ENCODE measurements at regions not wholly inside any gene's neighbourhood (a gene's known extent, or its start where the extent isn't known, plus 50 kb on each side); places are given as distances from the start of the nearest gene placed in this dataset.

DNA sequence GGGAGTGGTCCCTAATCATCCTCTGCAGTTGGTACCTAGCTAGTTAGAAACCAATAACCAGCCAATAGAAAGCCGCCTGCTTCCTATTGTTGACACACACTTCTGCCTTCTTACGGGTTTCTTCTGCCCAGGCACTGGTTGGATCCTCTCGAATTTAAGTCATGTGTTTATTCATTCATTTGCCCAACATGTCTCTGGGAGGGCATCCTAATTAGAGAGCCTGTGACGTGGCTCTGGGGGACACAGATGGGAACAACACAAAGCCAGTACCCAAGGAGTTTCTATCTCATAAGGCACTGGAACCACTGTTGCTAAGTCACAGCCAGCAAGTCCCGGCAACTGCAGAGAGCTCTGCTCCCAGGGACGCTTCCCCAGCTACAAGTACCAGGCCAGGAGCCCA is 300.7 kb upstream of the TNRC6C start:
- FAIRE-seq (no peak), DNase-seq (ENCODE audit: low spot score) (no peak), ATAC-seq (no peak)
- Histone ChIP-seq H3K36me3 (replicated peaks in 1 of 2; ENCODE audit: control insufficient read depth in 1 of 2, insufficient read depth in 2 of 2, low read length in 2 of 2) (no peaks in the 10 kb centered on the region), H3K27me3 (ENCODE audit: control insufficient read depth in 1 of 2, insufficient read depth in 2 of 2, low read length in 2 of 2) (peaks cover 14 to 67% of the 10 kb centered on the region in 2 experiments), H2AFZ (ENCODE audit: low read length) (no peak overlapping the region), H3K4me1 (ENCODE audit: insufficient read depth, low read length) (no peaks in the 10 kb centered on the region), H3K79me2 (ENCODE audit: insufficient read depth, low read length) (no peaks in the 10 kb centered on the region), H3K9ac (ENCODE audit: insufficient read depth, low read depth, low read length) (no peak overlapping the region), H3K4me2 (ENCODE audit: low read depth, low read length) (no peak overlapping the region), H3K4me3 (replicated peaks in 1 of 3; ENCODE audit: insufficient read depth in 1 of 3, low read depth in 2 of 3, low read length in 3 of 3) (no peak overlapping the region), H3K9me3 (ENCODE audit: low read length) (no peaks in the 10 kb centered on the region), H3K27ac (ENCODE audit: extremely low read length, insufficient read depth, low read length) (no peak overlapping the region), H4K20me1 (ENCODE audit: insufficient read depth, low read length) (no peaks in the 10 kb centered on the region)
- in situ Hi-C loops (cut with HindIII; ENCODE audit: extremely low pct_ligation_motif_present, low pct_unique_long_range_greater_than_20kb) (no loop called here), intact Hi-C loops (cut with micrococcal nuclease; ENCODE audit: unreplicated experiment) (no loop called here)
- ChIA-PET POLR2A (no interaction called here), CTCF (ENCODE audit: low intra/inter-chr PET ratio, low total read pairs) (no interaction called here)
- 1% methylated on average over 6 of the region's 6 CpGs for WGBS (ENCODE audit: low lambda C conversion rate)
- TF ChIP-seq ATAD3A (CRISPR knock-in tag; IDR thresholded peaks at IDR 0.05): no peak
- no peak for TF ChIP-seq ZNF24 (IDR thresholded peaks at IDR 0.05)
- TF ChIP-seq, protein P1, sequence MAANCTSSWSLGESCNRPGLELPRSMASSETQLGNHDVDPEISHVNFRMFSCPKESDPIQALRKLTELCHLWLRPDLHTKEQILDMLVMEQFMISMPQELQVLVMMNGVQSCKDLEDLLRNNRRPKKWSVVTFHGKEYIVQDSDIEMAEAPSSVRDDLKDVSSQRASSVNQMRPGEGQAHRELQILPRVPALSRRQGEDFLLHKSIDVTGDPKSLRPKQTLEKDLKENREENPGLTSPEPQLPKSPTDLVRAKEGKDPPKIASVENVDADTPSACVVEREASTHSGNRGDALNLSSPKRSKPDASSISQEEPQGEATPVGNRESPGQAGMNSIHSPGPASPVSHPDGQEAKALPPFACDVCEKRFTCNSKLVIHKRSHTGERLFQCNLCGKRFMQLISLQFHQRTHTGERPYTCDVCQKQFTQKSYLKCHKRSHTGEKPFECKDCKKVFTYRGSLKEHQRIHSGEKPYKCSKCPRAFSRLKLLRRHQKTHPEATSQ (CRISPR knock-in tag; IDR thresholded peaks at IDR 0.05; ENCODE audit: borderline replicate concordance): no peak
- TF ChIP-seq ZNF780A (CRISPR knock-in tag; IDR thresholded peaks at IDR 0.05): no peak
- no peak for TF ChIP-seq SAFB2 (CRISPR knock-in tag; IDR thresholded peaks at IDR 0.05; ENCODE audit: borderline replicate concordance, low read depth)
- no peak for TF ChIP-seq PCBP2 (optimal IDR thresholded peaks at IDR 0.05; ENCODE audit: low read depth, low read length, poor library complexity, severe bottlenecking)
- TF ChIP-seq, protein P2, sequence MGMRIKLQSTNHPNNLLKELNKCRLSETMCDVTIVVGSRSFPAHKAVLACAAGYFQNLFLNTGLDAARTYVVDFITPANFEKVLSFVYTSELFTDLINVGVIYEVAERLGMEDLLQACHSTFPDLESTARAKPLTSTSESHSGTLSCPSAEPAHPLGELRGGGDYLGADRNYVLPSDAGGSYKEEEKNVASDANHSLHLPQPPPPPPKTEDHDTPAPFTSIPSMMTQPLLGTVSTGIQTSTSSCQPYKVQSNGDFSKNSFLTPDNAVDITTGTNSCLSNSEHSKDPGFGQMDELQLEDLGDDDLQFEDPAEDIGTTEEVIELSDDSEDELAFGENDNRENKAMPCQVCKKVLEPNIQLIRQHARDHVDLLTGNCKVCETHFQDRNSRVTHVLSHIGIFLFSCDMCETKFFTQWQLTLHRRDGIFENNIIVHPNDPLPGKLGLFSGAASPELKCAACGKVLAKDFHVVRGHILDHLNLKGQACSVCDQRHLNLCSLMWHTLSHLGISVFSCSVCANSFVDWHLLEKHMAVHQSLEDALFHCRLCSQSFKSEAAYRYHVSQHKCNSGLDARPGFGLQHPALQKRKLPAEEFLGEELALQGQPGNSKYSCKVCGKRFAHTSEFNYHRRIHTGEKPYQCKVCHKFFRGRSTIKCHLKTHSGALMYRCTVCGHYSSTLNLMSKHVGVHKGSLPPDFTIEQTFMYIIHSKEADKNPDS (CRISPR knock-in tag; IDR thresholded peaks at IDR 0.05): no peak
- TF ChIP-seq, protein P3, sequence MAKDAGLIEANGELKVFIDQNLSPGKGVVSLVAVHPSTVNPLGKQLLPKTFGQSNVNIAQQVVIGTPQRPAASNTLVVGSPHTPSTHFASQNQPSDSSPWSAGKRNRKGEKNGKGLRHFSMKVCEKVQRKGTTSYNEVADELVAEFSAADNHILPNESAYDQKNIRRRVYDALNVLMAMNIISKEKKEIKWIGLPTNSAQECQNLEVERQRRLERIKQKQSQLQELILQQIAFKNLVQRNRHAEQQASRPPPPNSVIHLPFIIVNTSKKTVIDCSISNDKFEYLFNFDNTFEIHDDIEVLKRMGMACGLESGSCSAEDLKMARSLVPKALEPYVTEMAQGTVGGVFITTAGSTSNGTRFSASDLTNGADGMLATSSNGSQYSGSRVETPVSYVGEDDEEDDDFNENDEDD (CRISPR knock-in tag; IDR thresholded peaks at IDR 0.05; ENCODE audit: borderline replicate concordance): no peak
- no TSS peak for BruUV-seq (replicated peaks)

Measured in HepG2 (cell line).